ENCODE measurements at regions not wholly inside any gene's neighbourhood (a gene's known extent, or its start where the extent isn't known, plus 50 kb on each side); places are given as distances from the start of the nearest gene placed in this dataset.

DNA sequence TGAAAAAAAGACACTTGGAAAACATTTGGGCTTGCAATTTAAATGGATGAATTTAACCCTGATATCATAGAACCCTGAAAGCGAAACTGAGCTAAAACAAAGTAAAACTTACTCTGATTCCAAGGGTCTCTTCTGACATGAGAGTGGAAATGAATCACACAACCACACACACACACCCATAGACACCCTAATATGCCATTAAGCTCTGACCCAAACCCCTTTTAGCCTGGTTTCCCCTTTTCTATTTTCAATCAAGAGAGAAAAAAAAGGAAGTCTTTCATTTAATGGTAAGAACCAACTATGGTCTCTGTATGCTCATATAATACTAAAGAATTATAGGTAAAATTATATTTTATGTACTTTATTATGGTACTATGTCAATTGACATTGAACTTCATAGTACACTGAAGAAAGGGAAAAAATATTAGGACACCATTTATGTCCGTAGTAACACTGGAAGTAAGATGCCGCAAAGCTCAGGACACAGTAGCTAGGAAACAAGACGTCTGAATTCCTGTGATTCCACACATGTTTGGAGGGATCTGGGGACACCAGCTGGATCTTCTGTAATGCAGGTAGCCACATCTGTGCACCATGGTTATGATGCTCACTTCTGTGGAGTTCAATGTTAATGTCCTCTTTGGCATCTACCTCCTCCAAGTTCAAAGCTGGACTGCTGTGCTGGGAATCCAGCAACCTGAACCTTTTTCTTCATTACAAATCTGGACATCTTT is 95.8 kb downstream of the PCSK1 start:
- ATAC-seq: no peak
- Histone ChIP-seq H3K27ac (peak overlapping the region in 2 of 4 donors; percentile 4 to 60), H3K4me3 (no peak overlapping the region), H3K9me3 (no peaks in the 10 kb centered on the region), H3K27me3 (no peaks in the 10 kb centered on the region), H3K4me1 (peaks cover 3 to 56% (median 4%) of the 10 kb centered on the region in 3 donors), H3K36me3 (no peaks in the 10 kb centered on the region)
- TF ChIP-seq POLR2A (IDR thresholded peaks at IDR 0.05): no peak
- TF ChIP-seq POLR2AphosphoS5 (IDR thresholded peaks at IDR 0.05): no peak
- TF ChIP-seq, protein P1, sequence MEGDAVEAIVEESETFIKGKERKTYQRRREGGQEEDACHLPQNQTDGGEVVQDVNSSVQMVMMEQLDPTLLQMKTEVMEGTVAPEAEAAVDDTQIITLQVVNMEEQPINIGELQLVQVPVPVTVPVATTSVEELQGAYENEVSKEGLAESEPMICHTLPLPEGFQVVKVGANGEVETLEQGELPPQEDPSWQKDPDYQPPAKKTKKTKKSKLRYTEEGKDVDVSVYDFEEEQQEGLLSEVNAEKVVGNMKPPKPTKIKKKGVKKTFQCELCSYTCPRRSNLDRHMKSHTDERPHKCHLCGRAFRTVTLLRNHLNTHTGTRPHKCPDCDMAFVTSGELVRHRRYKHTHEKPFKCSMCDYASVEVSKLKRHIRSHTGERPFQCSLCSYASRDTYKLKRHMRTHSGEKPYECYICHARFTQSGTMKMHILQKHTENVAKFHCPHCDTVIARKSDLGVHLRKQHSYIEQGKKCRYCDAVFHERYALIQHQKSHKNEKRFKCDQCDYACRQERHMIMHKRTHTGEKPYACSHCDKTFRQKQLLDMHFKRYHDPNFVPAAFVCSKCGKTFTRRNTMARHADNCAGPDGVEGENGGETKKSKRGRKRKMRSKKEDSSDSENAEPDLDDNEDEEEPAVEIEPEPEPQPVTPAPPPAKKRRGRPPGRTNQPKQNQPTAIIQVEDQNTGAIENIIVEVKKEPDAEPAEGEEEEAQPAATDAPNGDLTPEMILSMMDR (IDR thresholded peaks at IDR 0.05): no peak
- no peak for TF ChIP-seq EP300 (IDR thresholded peaks at IDR 0.05)
- 59 to 63% methylated on average over 4 of the region's 4 CpGs for WGBS, 2 donors (ENCODE audit: low coverage in 1 of 2)

DNA sequence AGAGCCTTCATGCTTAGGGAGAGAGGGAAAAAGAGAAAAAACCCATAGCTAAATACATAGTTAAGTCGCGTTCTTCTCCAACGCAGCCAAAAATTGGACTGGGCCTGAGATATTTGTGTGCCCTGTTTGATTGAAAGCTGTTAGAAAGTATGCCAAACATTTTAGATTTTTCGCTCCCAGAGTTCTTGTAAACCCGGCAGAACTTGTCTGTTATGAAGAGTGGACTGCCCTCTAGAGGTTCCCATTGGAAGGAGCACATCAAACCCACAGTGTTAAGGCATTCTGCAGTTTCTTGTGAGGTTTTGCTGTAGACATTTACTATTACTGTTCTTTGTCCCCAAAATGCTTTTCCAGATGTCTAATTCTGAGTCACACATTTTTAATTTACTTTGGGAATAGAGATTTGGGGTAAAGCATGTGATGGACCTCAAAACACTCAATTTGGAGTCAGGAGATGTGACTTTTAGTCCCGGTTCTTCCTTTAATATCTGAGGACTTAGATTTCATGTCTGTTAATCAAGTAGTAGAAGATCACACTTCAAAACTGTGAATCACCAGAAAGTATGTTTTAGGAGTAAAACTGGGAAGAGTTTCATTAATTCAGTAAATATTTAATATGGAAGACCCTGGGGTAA is 96.6 kb downstream of the PCSK1 start:
- Histone ChIP-seq H3K4me3 (peak overlapping the region in 1 of 2 donors; percentile 26), H3K36me3 (no peaks in the 10 kb centered on the region), H3K4me1 (peaks cover 3 to 58% (median 4%) of the 10 kb centered on the region in 3 donors), H3K9me3 (no peaks in the 10 kb centered on the region), H3K27ac (peak overlapping the region; percentile 12 to 52 (median 42)), H3K27me3 (no peaks in the 10 kb centered on the region)
- WGBS, 2 donors (ENCODE audit: low coverage in 1 of 2): 3 to 17% methylated on average over 5 to 6 of the region's 6 CpGs
- TF ChIP-seq POLR2A (IDR thresholded peaks at IDR 0.05) (no peak), POLR2AphosphoS5 (IDR thresholded peaks at IDR 0.05) (peak; percentile 60)
- TF ChIP-seq, protein P1 (IDR thresholded peaks at IDR 0.05): peak; percentile 72 to 93 (median 88)
- peak; percentile 65 for ATAC-seq

DNA sequence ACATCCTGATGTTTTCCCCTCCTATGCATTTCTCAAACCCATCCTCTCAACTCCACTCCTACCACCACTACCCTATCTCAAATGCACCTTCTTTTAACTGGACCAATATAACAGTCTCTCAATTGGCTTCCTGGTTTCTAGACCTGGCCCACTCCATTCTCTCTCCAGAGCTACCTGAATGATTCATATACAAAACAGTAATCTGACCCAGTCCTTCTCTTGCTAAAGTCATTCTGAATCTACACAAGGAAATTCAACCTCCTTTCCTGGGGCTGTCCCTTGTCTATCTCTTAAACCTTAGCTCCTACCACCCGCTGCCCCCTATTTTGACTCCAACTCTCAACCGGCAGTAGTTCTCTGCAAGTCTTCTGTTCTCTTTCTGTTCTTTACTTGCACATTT is 97.2 kb downstream of the PCSK1 start:
- Histone ChIP-seq H3K27ac (peak overlapping the region; percentile 12 to 52 (median 42)), H3K4me3 (peak overlapping the region in 1 of 2 donors; percentile 26), H3K36me3 (no peaks in the 10 kb centered on the region), H3K27me3 (no peaks in the 10 kb centered on the region), H3K4me1 (peaks cover 3 to 64% (median 4%) of the 10 kb centered on the region in 3 donors), H3K9me3 (no peaks in the 10 kb centered on the region)
- no peak for ATAC-seq
- TF ChIP-seq POLR2AphosphoS5 (IDR thresholded peaks at IDR 0.05) (no peak), EP300 (IDR thresholded peaks at IDR 0.05) (no peak), POLR2A (IDR thresholded peaks at IDR 0.05) (no peak)
- TF ChIP-seq, protein P1 (IDR thresholded peaks at IDR 0.05): no peak
- WGBS, 2 donors (ENCODE audit: low coverage in 1 of 2): 73 to 89% methylated on average over 2 of the region's 2 CpGs

DNA sequence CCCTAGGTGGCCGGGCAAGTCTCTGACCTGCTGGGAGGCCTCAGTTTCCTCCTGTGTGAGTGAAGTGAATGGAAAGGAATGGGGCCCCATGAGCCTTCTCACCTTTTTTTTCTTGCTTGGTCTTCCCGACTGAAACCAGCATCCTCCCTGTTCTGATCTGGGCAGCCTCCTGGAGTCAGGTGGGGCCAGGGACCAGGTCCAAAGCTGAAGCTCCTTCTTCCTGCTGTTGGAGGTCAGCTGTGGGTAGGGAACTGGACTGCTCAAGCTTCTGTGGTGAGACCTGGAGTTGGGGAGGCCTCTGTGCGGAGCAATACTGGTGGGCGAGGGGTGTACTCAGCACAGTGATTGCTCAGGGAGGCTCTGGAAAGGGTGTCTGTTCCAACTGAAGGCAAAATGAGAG is 99.7 kb downstream of the PCSK1 start:
- ATAC-seq: no peak
- Histone ChIP-seq H3K4me1 (peaks cover 0 to 48% (median 3%) of the 10 kb centered on the region in 3 donors), H3K27me3 (no peaks in the 10 kb centered on the region), H3K27ac (peak overlapping the region in 2 of 4 donors; percentile 26 to 35), H3K4me3 (no peak overlapping the region), H3K36me3 (no peaks in the 10 kb centered on the region), H3K9me3 (no peaks in the 10 kb centered on the region)
- TF ChIP-seq, protein P1 (IDR thresholded peaks at IDR 0.05): no peak
- TF ChIP-seq POLR2A (IDR thresholded peaks at IDR 0.05) (no peak), EP300 (IDR thresholded peaks at IDR 0.05) (no peak), POLR2AphosphoS5 (IDR thresholded peaks at IDR 0.05) (no peak)
- WGBS, 2 donors (ENCODE audit: low coverage in 1 of 2): 70 to 80% methylated on average over 2 of the region's 4 CpGs

All from gastroesophageal sphincter (tissue), 4 donors.